MV-4-11 (cell line): ENCODE measurements at regions not wholly inside any gene's neighbourhood (a gene's known extent, or its start where the extent isn't known, plus 50 kb on each side); places are given as distances from the start of the nearest gene placed in this dataset.
A peak's percentile ranks its signal among the peaks of the same experiment; 100 is the strongest.

ENCODE experiments used
- DNase-seq: peaks from one replicate; lab custom pipeline; 2025; lab: John Stamatoyannopoulos, UW

DNA sequence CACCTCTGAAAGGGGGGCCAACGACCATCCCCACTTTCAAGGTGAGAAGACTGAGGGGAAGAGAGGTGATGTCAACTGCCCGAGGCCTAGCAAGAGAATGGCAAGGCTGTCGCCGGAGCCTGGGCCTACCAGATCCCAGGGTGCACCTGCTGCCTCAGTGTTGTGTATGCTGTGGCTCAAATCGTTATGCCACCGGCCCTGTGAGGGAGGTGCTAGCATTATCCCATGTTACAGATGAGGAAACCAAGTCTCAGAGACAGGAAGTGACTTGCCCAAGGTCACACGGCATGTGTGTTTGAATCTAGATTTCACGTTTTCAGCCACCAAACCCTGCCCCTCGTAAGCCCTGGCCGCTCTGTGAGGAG is 152.5 kb downstream of the CEBPB start:
- no peak for DNase-seq

DNA sequence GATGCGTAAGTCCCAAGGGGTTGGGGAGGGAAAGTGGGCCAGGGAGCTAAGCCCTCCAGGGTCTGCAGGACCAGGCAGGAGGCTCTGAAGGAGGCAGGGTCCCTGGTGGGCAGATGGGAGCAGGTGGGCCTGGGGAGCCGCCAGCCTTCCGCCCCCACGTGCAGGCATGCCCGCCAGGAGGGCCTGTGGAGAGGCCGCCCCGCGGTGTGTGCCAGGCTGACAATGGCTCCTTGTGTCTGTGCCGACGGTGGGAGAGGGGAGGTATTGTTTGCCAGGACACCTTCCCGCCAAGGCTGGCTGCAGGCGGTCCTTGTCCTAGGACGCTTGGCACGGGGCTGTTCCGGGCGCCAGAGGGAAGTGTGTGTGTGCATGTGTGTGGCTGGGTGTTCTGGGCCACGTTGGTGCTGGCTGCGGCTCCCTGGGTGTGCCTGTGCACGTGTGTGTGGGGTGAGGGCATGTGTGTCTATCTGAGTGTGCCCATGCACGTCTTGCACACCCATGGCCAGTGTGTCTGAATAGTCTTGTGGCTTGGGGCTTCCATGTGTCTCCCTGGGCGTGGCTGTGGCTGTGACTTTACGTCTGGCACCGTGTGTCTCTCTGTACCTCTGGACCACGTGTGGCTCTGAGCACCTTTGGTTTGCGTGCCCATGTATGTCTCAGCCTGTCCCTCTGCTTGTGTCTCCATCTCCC is 153.0 kb downstream of the CEBPB start:
- no peak for DNase-seq

- DNase-seq, result no peak
These were observed 153.8 kb downstream of the CEBPB start for GRCh38 chr20:50344232-50345071.

GRCh38 chr20:50345712-50346373 is 155.2 kb downstream of the CEBPB start:
- DNase-seq, result no peak

DNA sequence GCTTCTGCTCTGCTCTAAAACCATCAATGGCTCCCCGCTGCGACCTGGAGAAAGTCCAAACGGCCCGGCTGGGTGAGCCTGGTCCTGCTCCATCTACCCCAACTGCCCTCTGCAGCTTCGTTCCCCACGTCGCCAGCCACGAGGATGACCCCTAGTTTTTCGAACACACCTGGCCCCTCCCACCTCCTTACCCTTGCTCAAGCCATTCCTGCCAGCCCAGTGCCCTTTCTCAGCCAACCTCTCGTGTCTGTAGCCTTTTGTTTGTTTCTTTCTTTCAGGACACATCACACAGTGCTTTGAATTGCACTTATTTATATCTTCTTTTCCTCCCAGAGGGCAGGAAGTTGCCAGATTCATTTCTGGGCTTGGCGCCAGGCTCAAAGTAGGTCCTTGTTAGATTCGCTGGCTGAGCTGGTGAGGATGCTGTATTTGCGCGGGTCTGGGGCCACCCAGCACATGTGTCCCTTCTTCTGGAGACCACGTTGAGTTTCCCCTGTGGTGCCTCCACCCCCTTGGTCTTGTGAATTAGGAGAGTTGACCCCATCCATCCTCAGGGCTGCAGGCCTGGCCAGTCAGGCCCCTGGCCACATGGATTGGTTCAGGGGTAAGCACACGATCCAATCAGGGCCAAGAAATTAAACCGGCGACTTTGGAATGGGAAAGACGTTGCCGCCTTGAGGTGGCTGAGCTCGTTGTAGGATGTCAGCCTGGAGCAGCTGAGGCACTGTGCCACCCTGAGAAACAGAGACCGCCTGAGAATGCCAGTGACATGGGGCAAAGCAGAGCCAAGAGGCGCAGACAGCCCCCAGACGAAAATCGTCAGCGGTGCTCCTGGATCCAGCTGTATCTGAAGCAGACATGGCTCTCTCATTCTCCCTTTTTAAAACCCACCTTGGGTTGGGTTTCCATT is 156.0 kb downstream of the CEBPB start:
- peak; percentile 69 for DNase-seq

DNA sequence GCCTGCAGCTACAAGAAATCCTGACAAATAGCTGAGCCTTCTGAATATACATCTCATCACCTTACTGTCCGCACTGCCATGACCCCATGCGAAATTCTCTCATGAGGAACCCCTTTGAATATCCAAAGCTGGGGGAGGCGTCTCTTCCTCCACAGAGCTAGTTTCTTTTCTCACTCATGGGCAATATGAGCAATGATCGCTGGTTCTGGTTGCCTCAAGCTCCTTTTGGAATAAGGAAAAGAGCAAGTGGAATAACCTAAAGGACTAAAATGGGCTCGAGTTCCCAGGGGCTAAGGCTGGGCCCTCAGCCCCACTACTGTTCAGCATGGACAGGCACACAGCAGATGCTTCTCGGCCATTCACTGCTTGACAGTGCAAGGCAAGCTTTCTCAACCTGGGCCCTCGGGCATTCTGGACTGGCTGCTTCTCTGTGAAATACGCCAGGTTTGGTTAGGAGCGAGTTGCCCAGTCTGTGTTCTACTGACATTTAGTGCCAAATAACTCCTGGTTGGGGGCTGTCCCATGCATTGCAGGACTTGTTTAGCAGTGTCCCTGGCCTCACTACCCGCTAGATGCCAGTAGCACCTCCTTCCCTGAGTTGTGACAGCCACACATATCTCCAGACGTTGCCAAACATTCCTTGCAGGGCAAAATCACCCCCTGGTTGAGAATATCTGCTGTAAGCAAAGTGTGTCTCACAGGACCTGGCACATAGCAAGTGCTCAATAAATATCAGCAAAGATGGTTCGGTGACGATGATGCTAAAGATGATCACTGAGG is 156.8 kb downstream of the CEBPB start:
- DNase-seq, result no peak

DNA sequence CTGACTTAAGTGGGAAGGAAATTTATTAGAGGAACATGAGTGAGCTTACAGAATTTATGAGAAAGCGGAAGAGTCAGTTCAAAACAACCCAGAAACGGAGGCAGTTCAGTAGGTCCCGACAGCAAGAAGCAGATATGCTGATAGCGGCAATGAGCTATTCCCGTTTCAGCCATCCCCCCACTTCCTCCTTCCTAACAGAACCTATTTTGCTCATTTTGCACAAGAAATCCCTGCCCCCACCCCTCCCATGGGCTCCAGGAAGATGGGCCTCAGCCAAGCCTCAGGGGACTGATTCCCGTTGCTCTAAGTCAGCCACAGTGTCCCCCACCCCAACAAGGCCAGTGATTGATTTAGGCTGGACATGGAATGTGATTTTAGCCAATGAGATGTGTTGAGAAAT is 157.5 kb downstream of the CEBPB start:
- peak; percentile 87 for DNase-seq

DNA sequence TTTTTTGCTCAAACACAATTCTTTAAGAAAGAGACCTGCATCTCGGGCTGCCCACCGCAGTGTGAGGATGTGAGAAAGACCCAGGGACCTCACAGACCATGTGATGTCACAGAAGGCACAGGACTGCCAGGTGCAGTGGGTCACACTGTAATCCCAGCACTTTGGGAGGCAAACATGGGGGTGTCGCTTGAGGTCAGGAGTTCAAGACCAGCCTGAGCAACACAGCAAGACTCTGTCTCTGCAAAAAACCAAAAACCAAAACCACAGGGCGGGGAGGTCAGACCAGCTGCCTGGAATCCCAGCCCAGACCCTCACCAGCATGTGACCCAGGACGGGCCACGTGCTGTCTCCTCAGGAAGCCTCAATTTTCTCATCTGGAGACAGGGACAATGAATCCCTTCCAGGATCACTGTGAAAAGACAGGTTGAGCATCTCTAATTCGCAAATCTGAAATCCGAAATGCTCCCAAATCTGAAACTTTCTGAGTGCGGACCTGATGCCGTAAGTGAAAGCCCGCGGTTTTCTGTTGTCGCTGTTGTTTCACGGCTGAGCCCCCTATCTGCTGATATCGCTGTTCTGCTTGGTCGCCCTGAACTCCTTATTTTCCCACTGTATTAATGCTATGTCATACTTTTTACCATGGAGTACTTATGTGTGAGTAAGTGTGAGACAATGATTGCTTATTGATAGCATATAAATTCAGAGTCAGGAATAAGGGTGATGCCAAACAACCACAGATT is 159.5 kb upstream of the PTPN1 start:
- peak; percentile 84 for DNase-seq

GRCh38 chr20:50351541-50351940 is 158.6 kb upstream of the PTPN1 start:
- no peak for DNase-seq

DNA sequence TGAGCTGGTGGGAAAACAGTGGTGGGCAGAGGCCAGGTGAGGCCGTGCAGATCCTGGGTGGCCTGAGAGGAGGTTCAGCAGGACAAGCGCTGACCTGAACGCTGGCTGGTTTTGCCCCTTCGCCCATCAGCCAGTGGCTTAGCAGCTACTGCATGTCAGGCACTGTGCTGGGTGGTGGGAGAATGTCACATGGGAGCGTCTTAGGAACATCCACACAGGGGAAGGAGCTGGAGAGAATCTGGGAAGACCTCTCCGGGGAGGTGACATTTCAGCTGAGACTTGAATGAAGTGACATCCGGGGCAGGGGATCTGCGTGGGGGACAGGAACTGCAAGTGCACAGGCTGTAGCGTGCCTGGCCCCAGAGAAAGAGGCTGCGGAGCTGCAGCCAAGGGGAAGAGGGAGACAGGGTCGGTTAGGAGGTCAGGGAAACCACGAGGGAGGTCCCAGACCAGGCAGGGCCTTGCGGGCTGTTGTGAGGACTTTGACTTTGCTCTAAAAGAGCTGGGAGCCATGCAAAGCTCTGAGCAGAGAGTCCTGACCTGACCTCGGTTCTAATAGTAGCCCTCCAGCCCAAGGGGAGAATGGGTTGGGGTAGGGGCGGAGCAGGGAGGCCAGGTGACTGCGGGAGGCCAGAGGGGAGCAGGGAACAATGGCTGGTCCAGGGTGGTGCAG is 156.8 kb upstream of the PTPN1 start:
- peak; percentile 79 for DNase-seq

DNA sequence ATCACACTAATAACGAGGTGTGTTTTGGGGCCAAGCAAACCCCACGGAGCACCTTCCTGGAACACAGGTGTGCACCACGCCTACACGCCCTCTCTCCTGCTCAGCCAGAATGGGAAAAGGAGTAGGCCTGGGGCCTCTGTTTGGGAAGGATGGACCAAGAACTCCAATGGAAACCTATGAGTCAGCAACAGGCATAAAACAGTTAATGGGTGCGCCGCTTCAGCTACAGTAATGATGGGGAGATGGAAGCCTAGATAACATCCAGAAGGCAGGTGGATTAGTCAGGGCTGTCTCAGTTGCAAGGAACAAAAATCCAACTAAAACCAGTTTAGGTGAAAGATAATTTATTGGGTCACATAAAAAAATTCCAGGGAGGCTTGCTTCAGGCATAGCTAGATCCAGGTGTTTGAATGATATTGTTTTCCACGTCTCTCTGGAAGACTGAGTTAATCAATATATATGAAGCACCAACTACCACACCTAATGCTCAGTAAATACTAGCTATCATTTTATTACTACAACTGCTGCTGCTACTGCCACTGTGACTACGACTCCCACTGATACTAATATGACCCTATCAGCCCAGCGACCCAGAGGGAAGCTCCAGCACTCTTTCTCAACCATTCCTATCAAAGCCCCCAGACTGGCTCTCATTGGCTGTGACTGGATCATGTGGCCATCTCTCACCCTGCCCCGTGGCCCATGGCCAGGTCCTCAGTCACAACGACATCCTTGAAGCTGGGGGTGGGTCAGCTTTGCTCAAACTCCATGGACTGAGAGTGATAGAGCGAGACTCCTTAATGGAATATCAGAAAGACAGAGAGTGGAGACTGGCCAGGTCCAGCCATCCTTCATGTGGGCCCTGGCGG is 155.2 kb upstream of the PTPN1 start:
- DNase-seq, result no peak

DNA sequence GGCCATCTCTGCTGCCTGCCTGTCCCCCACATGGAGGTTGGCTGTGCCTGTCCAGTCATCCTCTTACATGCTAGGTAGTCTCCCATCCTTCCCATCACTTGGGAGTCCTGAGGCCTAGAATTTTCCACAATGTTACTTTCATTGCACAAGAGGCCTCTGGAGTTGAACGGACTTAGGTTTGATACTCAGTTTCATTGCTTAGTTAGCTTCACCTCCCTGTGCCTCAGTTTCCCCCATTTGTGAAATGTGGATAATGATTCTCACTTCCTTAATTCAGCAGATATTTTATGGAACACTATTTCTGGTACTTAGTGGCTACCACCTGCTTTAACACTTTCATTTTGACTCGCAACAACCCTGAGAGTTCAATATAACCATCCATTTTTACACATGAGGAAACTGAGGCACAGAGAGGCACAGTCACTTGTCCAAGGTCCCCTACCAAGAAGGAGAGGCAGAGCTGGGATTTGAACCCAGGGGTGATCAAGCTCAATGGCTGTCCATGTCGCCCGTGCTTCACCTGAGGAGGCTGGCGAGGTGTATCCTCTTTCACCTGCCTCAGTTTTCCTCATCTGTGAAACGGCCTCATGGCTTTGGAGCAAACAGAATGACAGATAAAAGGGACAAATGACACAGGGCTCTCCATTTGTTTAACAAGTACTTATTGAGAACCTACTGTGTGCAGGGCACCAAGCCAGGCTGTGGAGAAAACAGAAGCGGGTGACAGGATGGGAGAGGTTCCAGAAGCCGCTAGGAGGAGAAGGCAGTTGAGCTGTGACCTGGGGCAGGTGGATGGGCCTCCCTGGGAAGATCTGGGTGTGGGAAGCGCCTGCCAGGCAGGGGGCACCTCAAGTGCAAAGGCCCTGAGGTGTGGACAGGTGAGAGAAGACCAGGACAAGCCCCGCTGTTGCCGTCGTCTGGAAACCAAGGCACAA is 154.3 kb upstream of the PTPN1 start:
- DNase-seq, result no peak

- no peak for DNase-seq
These were observed 153.7 kb upstream of the PTPN1 start for GRCh38 chr20:50356525-50356885.

DNA sequence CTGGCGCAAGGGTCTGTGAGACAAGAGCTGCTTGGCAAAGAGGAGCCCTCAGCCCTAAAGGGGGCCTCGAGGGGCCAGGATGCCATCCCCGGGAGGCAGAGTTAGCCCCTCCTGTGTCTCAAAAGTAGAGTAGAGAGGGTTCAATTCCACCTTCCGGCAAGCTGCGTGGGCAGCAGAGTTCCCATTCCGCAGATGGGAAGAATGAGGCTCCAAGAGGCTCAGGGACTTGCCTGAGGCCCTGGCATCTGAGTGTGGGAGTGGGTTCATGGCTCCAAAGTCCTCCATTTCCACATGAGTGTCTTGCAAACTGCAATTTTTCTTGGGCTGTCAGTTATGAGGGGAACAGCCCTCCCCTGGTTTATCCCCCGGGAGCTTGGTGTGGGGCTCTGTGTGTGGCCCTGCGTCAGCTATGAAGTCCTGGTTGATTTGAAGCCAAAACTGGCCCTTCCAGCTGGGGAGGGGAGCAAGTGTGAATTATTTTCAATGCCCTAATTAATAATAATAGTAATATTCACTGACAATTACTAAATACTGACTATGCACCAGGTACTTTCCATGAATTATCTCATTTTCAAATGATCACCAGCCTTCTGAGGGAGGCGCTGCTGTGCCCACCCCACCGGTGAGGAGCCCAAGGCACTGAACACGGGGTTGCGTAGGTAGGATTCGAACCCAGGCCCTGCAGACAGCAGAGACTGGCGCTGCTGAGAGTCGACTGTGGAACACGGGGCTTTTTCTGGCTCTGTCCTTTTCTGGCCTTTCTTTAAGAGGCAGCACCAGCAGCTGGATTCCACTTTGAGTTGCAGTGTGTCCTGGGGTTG is 153.0 kb upstream of the PTPN1 start:
- DNase-seq, result no peak

GRCh38 chr20:50357783-50358161 is 152.4 kb upstream of the PTPN1 start:
- no peak for DNase-seq

DNA sequence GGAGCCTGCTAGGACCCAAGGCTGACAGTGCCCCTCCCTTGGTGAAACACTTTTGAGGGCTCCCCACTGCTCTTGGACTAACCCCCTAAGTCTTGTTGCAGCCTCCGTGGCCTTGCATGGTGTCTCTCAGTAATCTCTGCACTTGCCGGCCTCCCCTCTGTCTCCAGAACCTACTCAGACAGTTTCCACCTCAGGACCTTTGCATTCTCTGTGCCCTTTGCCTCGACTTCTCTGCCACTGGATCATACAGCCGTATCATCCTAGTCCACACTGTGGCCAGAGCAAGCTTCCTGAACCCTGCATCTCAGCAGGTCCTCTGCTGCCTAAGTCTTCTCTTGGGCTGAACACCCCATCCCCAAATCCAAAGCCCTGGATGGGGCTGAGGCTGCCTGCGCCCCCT is 152.0 kb upstream of the PTPN1 start:
- no peak for DNase-seq

GRCh38 chr20:50358971-50359370 is 151.2 kb upstream of the PTPN1 start:
- no peak for DNase-seq
